Body of pancreas (tissue), 4 donors: ENCODE measurements at regions not wholly inside any gene's neighbourhood (a gene's known extent, or its start where the extent isn't known, plus 50 kb on each side); places are given as distances from the start of the nearest gene placed in this dataset.

Experiments used
- ATAC-seq: fragments of 150-250 bp; one replicate; pipeline ENCODE4 v1.9.1; 2016
- DNase-seq, 4 donors: peaks; one replicate each; pipeline ENCODE4 v3.0.0-alpha.2; 2019
- H3K27ac ChIP-seq, 4 donors: fragments of 200-600 bp; sonication (generic); 1 replicate in 3 of 4; 2 replicates in 1 of 4; pipeline versions ENCODE4 v1.5.1 to v1.6.1; 2016 to 2019; ENCODE audit warnings: mild to moderate bottlenecking in 1 of 4, mixed read lengths in 1 of 4, moderate library complexity in 1 of 4
- H3K27me3 ChIP-seq, 2 donors: fragments of 200-600 bp; sonication (generic); one replicate each; pipeline ENCODE4 v1.6.0; 2016; ENCODE audit warnings: mild to moderate bottlenecking in 1 of 2
- H3K36me3 ChIP-seq, 2 donors: fragments of 200-600 bp; sonication (generic); replicated peaks in 1 of 2; 2 replicates each; pipeline ENCODE4 v1.5.1; 2016; ENCODE audit warnings: low read depth in 2 of 2; ENCODE audit not compliant: insufficient read depth in 1 of 2
- H3K4me1 ChIP-seq: fragments of 200-600 bp; sonication (generic); one replicate; pipeline ENCODE4 v1.6.0; 2016
- H3K4me3 ChIP-seq, 2 donors: fragments of 200-600 bp; sonication (generic); 1 replicate in 1 of 2; 2 replicates in 1 of 2; pipeline ENCODE4 v1.5.1; 2016 to 2019
- H3K9me3 ChIP-seq, 3 donors: fragments of 200-600 bp; sonication (generic); 1 replicate in 2 of 3; 2 replicates in 1 of 3; pipeline ENCODE4 v1.5.1; 2016
- CTCF ChIP-seq, 7 experiments: fragments of 450-650 bp in 4 of 7; fragments of 200-600 bp in 3 of 7; sonication (generic) in 3 of 7; IDR thresholded peaks; one replicate each; pipeline ENCODE4 v1.5.1; 2016 to 2019; ENCODE audit warnings: antibody characterized with exemption in 7 of 7
- POLR2A ChIP-seq, 3 donors: fragments of 450-650 bp; IDR thresholded peaks; one replicate each; pipeline ENCODE4 v1.6.1; 2016; ENCODE audit warnings: antibody characterized with exemption in 3 of 3, mild to moderate bottlenecking in 2 of 3
- WGBS, 2 donors: methylation state at CpG; one replicate each; pipeline ENCODE4 v1.1.5; 2017; 5-methylcytosine and 5-hydroxymethylcytosine counted together
- intact Hi-C: fragments of 100-400 bp; cut with DNase I; formaldehyde crosslinking; loops from one replicate; pipeline ENCODE4 v1.15.1; 2023

- Histone ChIP-seq H3K4me3 (no peak overlapping the region), H3K27ac (no peak overlapping the region), H3K9me3 (no peaks in the 10 kb centered on the region), H3K36me3 (no peaks in the 10 kb centered on the region), H3K27me3 (no peaks in the 10 kb centered on the region), H3K4me1 (no peaks in the 10 kb centered on the region)
- DNase-seq (no peak), ATAC-seq (no peak)
- WGBS, 2 donors = 77 to 84% methylated on average over 4 of the region's 4 CpGs
- TF ChIP-seq POLR2A (IDR thresholded peaks at IDR 0.05) (no peak), CTCF (IDR thresholded peaks at IDR 0.05) (no peak)
- intact Hi-C loops = no loop called here
These were observed 1268.3 kb downstream of the XPNPEP1 start for GRCh38 chr10:108655057-108655456.

- H3K9me3 ChIP-seq = no peaks in the 10 kb centered on the region
- no peak overlapping the region for H3K27ac ChIP-seq
- no peak for ATAC-seq
- TF ChIP-seq CTCF (IDR thresholded peaks at IDR 0.05) = no peak
- no peak for TF ChIP-seq POLR2A (IDR thresholded peaks at IDR 0.05)
- no peaks in the 10 kb centered on the region for H3K27me3 ChIP-seq
- H3K4me3 ChIP-seq = no peak overlapping the region
- 65 to 72% methylated on average over 6 of the region's 6 CpGs for WGBS, 2 donors
- no peak for DNase-seq
- intact Hi-C loops = no loop called here
- H3K36me3 ChIP-seq = no peaks in the 10 kb centered on the region
- no peaks in the 10 kb centered on the region for H3K4me1 ChIP-seq
These were observed 1269.8 kb downstream of the XPNPEP1 start for GRCh38 chr10:108653531-108653930.

- no peak for DNase-seq
- Histone ChIP-seq H3K36me3 (no peaks in the 10 kb centered on the region), H3K27ac (no peak overlapping the region), H3K9me3 (peaks cover 0 to 5% (median 0%) of the 10 kb centered on the region in 3 donors), H3K27me3 (no peaks in the 10 kb centered on the region), H3K4me1 (no peaks in the 10 kb centered on the region), H3K4me3 (no peak overlapping the region)
- intact Hi-C loops = no loop called here
- WGBS, 2 donors = 46 to 55% methylated on average over 5 of the region's 5 CpGs
- TF ChIP-seq POLR2A (IDR thresholded peaks at IDR 0.05) = no peak
- TF ChIP-seq CTCF (IDR thresholded peaks at IDR 0.05) = no peak
- ATAC-seq = no peak
These were observed 1284.3 kb downstream of the XPNPEP1 start for GRCh38 chr10:108639010-108639409.

- H3K4me3 ChIP-seq = no peak overlapping the region
- peaks cover 0 to 5% (median 0%) of the 10 kb centered on the region in 3 donors for H3K9me3 ChIP-seq
- no peak for TF ChIP-seq CTCF (IDR thresholded peaks at IDR 0.05)
- TF ChIP-seq POLR2A (IDR thresholded peaks at IDR 0.05) = no peak
- no peak overlapping the region for H3K27ac ChIP-seq
- intact Hi-C loops = no loop called here
- H3K36me3 ChIP-seq = no peaks in the 10 kb centered on the region
- no peaks in the 10 kb centered on the region for H3K4me1 ChIP-seq
- no peak for ATAC-seq
- DNase-seq = no peak
- 42 to 82% methylated on average over 3 of the region's 3 CpGs for WGBS, 2 donors
- no peaks in the 10 kb centered on the region for H3K27me3 ChIP-seq
These were observed 1285.1 kb downstream of the XPNPEP1 start for GRCh38 chr10:108638225-108638624.

GRCh38 chr10:108633046-108633445 lies 1290.3 kb downstream of the XPNPEP1 start:
- Histone ChIP-seq H3K4me3 (no peak overlapping the region), H3K9me3 (peaks cover 0 to 5% (median 0%) of the 10 kb centered on the region in 3 donors), H3K27me3 (no peaks in the 10 kb centered on the region), H3K36me3 (no peaks in the 10 kb centered on the region), H3K27ac (no peak overlapping the region), H3K4me1 (no peaks in the 10 kb centered on the region)
- 53 to 56% methylated on average over 2 of the region's 2 CpGs for WGBS, 2 donors
- intact Hi-C loops = no loop called here
- DNase-seq (no peak), ATAC-seq (no peak)
- no peak for TF ChIP-seq POLR2A (IDR thresholded peaks at IDR 0.05)
- no peak for TF ChIP-seq CTCF (IDR thresholded peaks at IDR 0.05)
